GM12878 (cell line): ENCODE measurements at regions not wholly inside any gene's neighbourhood (a gene's known extent, or its start where the extent isn't known, plus 50 kb on each side); places are given as distances from the start of the nearest gene placed in this dataset.

Source experiments
- ATAC-seq: fragments of 200-7000 bp; cut with Tn5 transposase; 3 replicates; pipeline ENCODE4 v1.9.1; 2020; ENCODE audit warnings: mild to moderate bottlenecking, moderate library complexity
- BruUV-seq: library from RNA; stranded (reverse); fragments of 400-500 nt; replicated peaks from 2 replicates; lab custom pipeline; 2021; lab: Mats Ljungman, UMichigan
- CTCF ChIA-PET: fragments of 300-600 bp; sonication (Branson Sonifier 250); formaldehyde crosslinking; extraction: SDS; loops from one replicate; lab custom pipeline; 2021; ENCODE audit warnings: inconsistent platforms; lab: Yijun Ruan, JAX
- POLR2A ChIA-PET: fragments of 350-600 bp; formaldehyde crosslinking; extraction: SDS; loops from one replicate; lab custom pipeline; 2021; ENCODE audit warnings: inconsistent platforms; lab: Charles Lee
- RAD21 ChIA-PET: fragments of 300-600 bp; sonication (Branson Sonifier 250); formaldehyde crosslinking; loops from one replicate; lab custom pipeline; 2023; ENCODE audit warnings: antibody characterized with exemption; ENCODE audit not compliant: unreplicated experiment; lab: Charles Lee
- SMC1A ChIA-PET: fragments of 300-600 bp; sonication (Branson Sonifier 250); formaldehyde crosslinking; loops from one replicate; lab custom pipeline; 2023; ENCODE audit not compliant: unreplicated experiment, uncharacterized antibody; lab: Charles Lee
- DNase-seq: peaks from one replicate; pipeline ENCODE4 v3.0.0-alpha.2; 2011; ENCODE audit warnings: low read depth, low spot score
- FAIRE-seq: peaks from 3 replicates; lab custom pipeline; 2011; peaks lifted over from hg19 to GRCh38; lab: Jason Lieb, UNC
- H2AFZ ChIP-seq: 2 replicates; pipeline ENCODE4 v1.6.0; 2011; ENCODE audit warnings: low read depth, low read length, control low read depth; ENCODE audit not compliant: control insufficient read depth
- H3K27ac ChIP-seq: 2 replicates; pipeline ENCODE4 v1.5.1; 2011; ENCODE audit warnings: control low read depth; ENCODE audit not compliant: control insufficient read depth, insufficient read depth
- H3K27me3 ChIP-seq, 2 experiments: replicated peaks in 1 of 2; 2 replicates each; pipeline versions ENCODE4 v1.6.0 to v1.6.1; 2011; ENCODE audit warnings: low read length in 1 of 2; ENCODE audit not compliant: control insufficient read depth in 2 of 2, insufficient read depth in 2 of 2
- H3K36me3 ChIP-seq, 2 experiments: 2 replicates each; pipeline ENCODE4 v1.5.1; 2011; ENCODE audit warnings: low read length in 1 of 2; ENCODE audit not compliant: control insufficient read depth in 2 of 2, insufficient read depth in 2 of 2
- H3K4me1 ChIP-seq: 2 replicates; pipeline ENCODE4 v1.6.1; 2011; ENCODE audit warnings: mild to moderate bottlenecking, low read length, moderate library complexity, mixed read lengths; ENCODE audit not compliant: control insufficient read depth, insufficient read depth
- H3K4me2 ChIP-seq: 2 replicates; pipeline ENCODE4 v1.6.0; 2011; ENCODE audit warnings: control low read depth; ENCODE audit not compliant: control insufficient read depth, insufficient read depth
- H3K4me3 ChIP-seq: fragments of 200-600 bp; sonication (generic); 2 replicates; pipeline ENCODE4 v1.5.1; 2016
- H3K79me2 ChIP-seq: 2 replicates; pipeline ENCODE4 v1.6.0; 2011; ENCODE audit warnings: low read length; ENCODE audit not compliant: control insufficient read depth, insufficient read depth
- H3K9ac ChIP-seq: 2 replicates; pipeline ENCODE4 v1.8.0; 2011; ENCODE audit warnings: low read length, control low read depth, mixed read lengths; ENCODE audit not compliant: control insufficient read depth, insufficient read depth
- H3K9me3 ChIP-seq: replicated peaks from 3 replicates; pipeline ENCODE4 v1.5.1; 2011; ENCODE audit warnings: mild to moderate bottlenecking, low read length; ENCODE audit not compliant: control insufficient read depth, insufficient read depth
- H4K20me1 ChIP-seq: 2 replicates; pipeline ENCODE4 v1.6.0; 2011; ENCODE audit not compliant: control insufficient read depth, insufficient read depth
- CREM ChIP-seq: IDR thresholded peaks from 2 replicates; pipeline ENCODE4 v1.6.1; 2014; ENCODE audit warnings: antibody characterized with exemption, low read depth
- ETV6 ChIP-seq, 2 experiments: fragments of 450-650 bp in 1 of 2; IDR thresholded peaks in 1 of 2; conservative IDR thresholded peaks in 1 of 2; 2 replicates each; pipeline ENCODE4 v1.6.1; 2014; ENCODE audit warnings: antibody characterized with exemption in 1 of 2, borderline replicate concordance in 1 of 2, low read depth in 1 of 2, mild to moderate bottlenecking in 1 of 2, moderate library complexity in 1 of 2
- FOXM1 ChIP-seq: IDR thresholded peaks from 2 replicates; pipeline ENCODE4 v1.6.1; 2012; ENCODE audit warnings: low read depth, mild to moderate bottlenecking, inconsistent platforms, low read length, moderate library complexity
- HDAC6 ChIP-seq: fragments of 200-600 bp; sonication (generic); IDR thresholded peaks from one replicate; pipeline ENCODE4 v1.8.0; 2017; ENCODE audit warnings: antibody characterized with exemption; ENCODE audit not compliant: unreplicated experiment
- JUND ChIP-seq: IDR thresholded peaks from 2 replicates; pipeline ENCODE4 v1.6.1; 2012; ENCODE audit warnings: low read depth, mild to moderate bottlenecking, low read length, improper control_type of control experiment, moderate library complexity
- NFYB ChIP-seq: IDR thresholded peaks from 2 replicates; pipeline ENCODE4 v1.6.1; 2011; ENCODE audit warnings: low read depth, mild to moderate bottlenecking, low read length, improper control_type of control experiment, moderate library complexity; ENCODE audit not compliant: insufficient read depth
- RELA ChIP-seq: fragments of 450-650 bp; IDR thresholded peaks from 2 replicates; pipeline ENCODE4 v1.8.0; 2014; ENCODE audit warnings: borderline replicate concordance; ENCODE audit not compliant: partially characterized antibody
- SMAD5 ChIP-seq: IDR thresholded peaks from 2 replicates; pipeline ENCODE4 v1.6.1; 2016; ENCODE audit warnings: antibody characterized with exemption, low read depth
- SRF ChIP-seq, 2 experiments: IDR thresholded peaks; 2 replicates each; pipeline ENCODE4 v1.6.1; 2011; ENCODE audit warnings: low read depth in 2 of 2, low read length in 2 of 2, mild to moderate bottlenecking in 1 of 2, moderate library complexity in 1 of 2
- STAT1 ChIP-seq: fragments of 450-650 bp; conservative IDR thresholded peaks from 2 replicates; pipeline ENCODE4 v1.6.1; 2014; ENCODE audit warnings: antibody characterized with exemption, mild to moderate bottlenecking
- TCF12 ChIP-seq: IDR thresholded peaks from 2 replicates; pipeline ENCODE4 v1.6.1; 2011; ENCODE audit warnings: low read depth, mild to moderate bottlenecking, low read length
- ZSCAN29 ChIP-seq: fragments of 450-650 bp; IDR thresholded peaks from 2 replicates; pipeline ENCODE4 v1.6.1; 2017; ENCODE audit warnings: mild to moderate bottlenecking, moderate library complexity
- WGBS: methylation state at CpG from one replicate; pipeline ENCODE4 v1.1.6; 2016; ENCODE audit warnings: low lambda C conversion rate; ENCODE audit not compliant: insufficient replicate concordance, insufficient coverage; ENCODE audit errors: missing lambda C conversion rate; 5-methylcytosine and 5-hydroxymethylcytosine counted together
- in situ Hi-C: fragments of 300-500 bp; cut with MboI; formaldehyde crosslinking; loops from 9 replicates; pipeline ENCODE4 v1.14.3; 2018; ENCODE audit warnings: mixed read lengths
- intact Hi-C: fragments of 100-400 bp; cut with micrococcal nuclease; formaldehyde crosslinking; loops from one replicate; pipeline ENCODE4 v1.14.2; 2022; ENCODE audit not compliant: unreplicated experiment
- TF ChIP-seq, protein P1 (sequence below): IDR thresholded peaks from 2 replicates; pipeline ENCODE4 v1.6.1; 2012; ENCODE audit warnings: improper control_type of control experiment, low read depth, low read length; ENCODE audit not compliant: insufficient replicate concordance
- TF ChIP-seq, protein P2 (sequence below): fragments of 450-650 bp; IDR thresholded peaks from 2 replicates; pipeline ENCODE4 v1.6.1; 2018; ENCODE audit warnings: borderline replicate concordance, mild to moderate bottlenecking; ENCODE audit not compliant: partially characterized antibody
- TF ChIP-seq, protein P3 (sequence below): fragments of 450-650 bp; IDR thresholded peaks from 2 replicates; pipeline ENCODE4 v1.6.1; 2017; ENCODE audit warnings: borderline replicate concordance

DNA sequence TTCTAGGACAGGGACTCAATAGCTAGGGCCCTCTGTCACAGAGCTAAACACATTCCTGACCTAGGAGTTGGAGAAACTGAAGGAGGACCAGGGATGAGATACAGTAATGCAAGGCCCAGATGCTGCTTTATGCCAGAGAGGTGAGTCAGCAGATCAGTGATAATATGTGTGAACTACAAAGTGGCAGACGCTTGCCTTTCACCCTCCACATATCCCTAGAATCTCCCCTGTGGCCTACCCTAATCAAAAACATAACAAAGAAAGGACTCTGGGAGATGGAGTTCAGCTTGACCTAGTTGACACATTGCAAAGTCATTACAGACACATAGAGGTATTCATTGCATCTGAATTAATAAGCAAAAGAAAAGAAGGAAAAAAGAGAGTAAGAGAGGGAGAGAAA is 417.6 kb upstream of the DYNLRB2 start:
- SMC1A ChIA-PET: interaction anchor here (0.6 kb wide), 1 partner anchor 904 kb away, joined by 3 read pairs; no protein-coding TSS in a partner anchor
- intact Hi-C loops: no loop called here
- Histone ChIP-seq H3K36me3 (no peaks in the 10 kb centered on the region), H4K20me1 (no peaks in the 10 kb centered on the region), H3K79me2 (no peaks in the 10 kb centered on the region), H3K27ac (no peak overlapping the region), H3K4me3 (no peak overlapping the region), H3K9ac (no peak overlapping the region), H2AFZ (no peak overlapping the region), H3K4me1 (no peaks in the 10 kb centered on the region), H3K4me2 (no peak overlapping the region), H3K27me3 (no peaks in the 10 kb centered on the region), H3K9me3 (no peaks in the 10 kb centered on the region)
- FAIRE-seq: no peak
- RAD21 ChIA-PET: no interaction called here
- POLR2A ChIA-PET: no interaction called here
- no TSS peak for BruUV-seq
- CTCF ChIA-PET: no interaction called here
- TF ChIP-seq HDAC6 (no peak), NFYB (no peak), SMAD5 (no peak), FOXM1 (no peak), STAT1 (no peak), RELA (no peak), SRF (IDR thresholded peaks at IDR 0.05; ENCODE audit: low read depth in 2 of 2, low read length in 2 of 2) (no peak), CREM (no peak), ZSCAN29 (no peak), TCF12 (no peak), ETV6 (conservative IDR thresholded peaks at IDR 0.05 in 1 of 2, IDR thresholded peaks at IDR 0.05 in 1 of 2; ENCODE audit: borderline replicate concordance in 1 of 2, low read depth in 1 of 2) (no peak), JUND (no peak)
- TF ChIP-seq, protein P1, sequence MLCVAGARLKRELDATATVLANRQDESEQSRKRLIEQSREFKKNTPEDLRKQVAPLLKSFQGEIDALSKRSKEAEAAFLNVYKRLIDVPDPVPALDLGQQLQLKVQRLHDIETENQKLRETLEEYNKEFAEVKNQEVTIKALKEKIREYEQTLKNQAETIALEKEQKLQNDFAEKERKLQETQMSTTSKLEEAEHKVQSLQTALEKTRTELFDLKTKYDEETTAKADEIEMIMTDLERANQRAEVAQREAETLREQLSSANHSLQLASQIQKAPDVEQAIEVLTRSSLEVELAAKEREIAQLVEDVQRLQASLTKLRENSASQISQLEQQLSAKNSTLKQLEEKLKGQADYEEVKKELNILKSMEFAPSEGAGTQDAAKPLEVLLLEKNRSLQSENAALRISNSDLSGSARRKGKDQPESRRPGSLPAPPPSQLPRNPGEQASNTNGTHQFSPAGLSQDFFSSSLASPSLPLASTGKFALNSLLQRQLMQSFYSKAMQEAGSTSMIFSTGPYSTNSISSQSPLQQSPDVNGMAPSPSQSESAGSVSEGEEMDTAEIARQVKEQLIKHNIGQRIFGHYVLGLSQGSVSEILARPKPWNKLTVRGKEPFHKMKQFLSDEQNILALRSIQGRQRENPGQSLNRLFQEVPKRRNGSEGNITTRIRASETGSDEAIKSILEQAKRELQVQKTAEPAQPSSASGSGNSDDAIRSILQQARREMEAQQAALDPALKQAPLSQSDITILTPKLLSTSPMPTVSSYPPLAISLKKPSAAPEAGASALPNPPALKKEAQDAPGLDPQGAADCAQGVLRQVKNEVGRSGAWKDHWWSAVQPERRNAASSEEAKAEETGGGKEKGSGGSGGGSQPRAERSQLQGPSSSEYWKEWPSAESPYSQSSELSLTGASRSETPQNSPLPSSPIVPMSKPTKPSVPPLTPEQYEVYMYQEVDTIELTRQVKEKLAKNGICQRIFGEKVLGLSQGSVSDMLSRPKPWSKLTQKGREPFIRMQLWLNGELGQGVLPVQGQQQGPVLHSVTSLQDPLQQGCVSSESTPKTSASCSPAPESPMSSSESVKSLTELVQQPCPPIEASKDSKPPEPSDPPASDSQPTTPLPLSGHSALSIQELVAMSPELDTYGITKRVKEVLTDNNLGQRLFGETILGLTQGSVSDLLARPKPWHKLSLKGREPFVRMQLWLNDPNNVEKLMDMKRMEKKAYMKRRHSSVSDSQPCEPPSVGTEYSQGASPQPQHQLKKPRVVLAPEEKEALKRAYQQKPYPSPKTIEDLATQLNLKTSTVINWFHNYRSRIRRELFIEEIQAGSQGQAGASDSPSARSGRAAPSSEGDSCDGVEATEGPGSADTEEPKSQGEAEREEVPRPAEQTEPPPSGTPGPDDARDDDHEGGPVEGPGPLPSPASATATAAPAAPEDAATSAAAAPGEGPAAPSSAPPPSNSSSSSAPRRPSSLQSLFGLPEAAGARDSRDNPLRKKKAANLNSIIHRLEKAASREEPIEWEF: no peak
- TF ChIP-seq, protein P2, sequence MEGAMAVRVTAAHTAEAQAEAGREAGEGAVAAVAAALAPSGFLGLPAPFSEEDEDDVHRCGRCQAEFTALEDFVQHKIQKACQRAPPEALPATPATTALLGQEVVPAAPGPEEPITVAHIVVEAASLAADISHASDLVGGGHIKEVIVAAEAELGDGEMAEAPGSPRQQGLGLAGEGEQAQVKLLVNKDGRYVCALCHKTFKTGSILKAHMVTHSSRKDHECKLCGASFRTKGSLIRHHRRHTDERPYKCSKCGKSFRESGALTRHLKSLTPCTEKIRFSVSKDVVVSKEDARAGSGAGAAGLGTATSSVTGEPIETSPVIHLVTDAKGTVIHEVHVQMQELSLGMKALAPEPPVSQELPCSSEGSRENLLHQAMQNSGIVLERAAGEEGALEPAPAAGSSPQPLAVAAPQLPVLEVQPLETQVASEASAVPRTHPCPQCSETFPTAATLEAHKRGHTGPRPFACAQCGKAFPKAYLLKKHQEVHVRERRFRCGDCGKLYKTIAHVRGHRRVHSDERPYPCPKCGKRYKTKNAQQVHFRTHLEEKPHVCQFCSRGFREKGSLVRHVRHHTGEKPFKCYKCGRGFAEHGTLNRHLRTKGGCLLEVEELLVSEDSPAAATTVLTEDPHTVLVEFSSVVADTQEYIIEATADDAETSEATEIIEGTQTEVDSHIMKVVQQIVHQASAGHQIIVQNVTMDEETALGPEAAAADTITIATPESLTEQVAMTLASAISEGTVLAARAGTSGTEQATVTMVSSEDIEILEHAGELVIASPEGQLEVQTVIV: no peak
- TF ChIP-seq, protein P3, sequence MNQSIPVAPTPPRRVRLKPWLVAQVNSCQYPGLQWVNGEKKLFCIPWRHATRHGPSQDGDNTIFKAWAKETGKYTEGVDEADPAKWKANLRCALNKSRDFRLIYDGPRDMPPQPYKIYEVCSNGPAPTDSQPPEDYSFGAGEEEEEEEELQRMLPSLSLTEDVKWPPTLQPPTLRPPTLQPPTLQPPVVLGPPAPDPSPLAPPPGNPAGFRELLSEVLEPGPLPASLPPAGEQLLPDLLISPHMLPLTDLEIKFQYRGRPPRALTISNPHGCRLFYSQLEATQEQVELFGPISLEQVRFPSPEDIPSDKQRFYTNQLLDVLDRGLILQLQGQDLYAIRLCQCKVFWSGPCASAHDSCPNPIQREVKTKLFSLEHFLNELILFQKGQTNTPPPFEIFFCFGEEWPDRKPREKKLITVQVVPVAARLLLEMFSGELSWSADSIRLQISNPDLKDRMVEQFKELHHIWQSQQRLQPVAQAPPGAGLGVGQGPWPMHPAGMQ: no peak
- in situ Hi-C loops: no loop called here
- ATAC-seq: no peak
- 0% methylated on average over 1 of the region's 1 CpG for WGBS
- DNase-seq: no peak
